CD4-positive, alpha-beta T cell (primary cell): ENCODE measurements at regions not wholly inside any gene's neighbourhood (a gene's known extent, or its start where the extent isn't known, plus 50 kb on each side); places are given as distances from the start of the nearest gene placed in this dataset.

ENCODE experiments used
- ATAC-seq: fragments of 200-7000 bp; cut with Tn5 transposase; one replicate; pipeline ENCODE4 v1.10.0; 2022; ENCODE audit warnings: mild to moderate bottlenecking; ENCODE audit not compliant: poor library complexity
- CTCF ChIA-PET: fragments of 350-600 bp; sonication (Branson Sonifier 250); formaldehyde crosslinking; loops from one replicate; lab custom pipeline; 2021; ENCODE audit warnings: antibody characterized with exemption, inconsistent platforms; lab: Charles Lee
- POLR2A ChIA-PET: fragments of 350-600 bp; sonication (Branson Sonifier 250); formaldehyde crosslinking; loops from one replicate; lab custom pipeline; 2021; ENCODE audit warnings: antibody characterized with exemption, inconsistent platforms; lab: Charles Lee
- DNase-seq, 14 experiments: peaks; one replicate each; pipeline ENCODE4 v3.0.0-alpha.2; 2013 to 2020; ENCODE audit warnings: mixed read lengths in 2 of 14
- H3K27ac ChIP-seq, 2 donors: one replicate each; pipeline versions ENCODE4 v1.5.1 to v1.7.0; 2013; ENCODE audit warnings: low read length in 2 of 2, low read depth in 1 of 2, mild to moderate bottlenecking in 1 of 2
- H3K27me3 ChIP-seq, 2 experiments: 1 replicate in 1 of 2; 2 replicates in 1 of 2; pipeline versions ENCODE4 v1.6.1 to v1.7.0; 2013; ENCODE audit warnings: low read length in 2 of 2, control low read depth in 1 of 2, mild to moderate bottlenecking in 1 of 2, moderate library complexity in 1 of 2; ENCODE audit not compliant: insufficient read depth in 2 of 2, control insufficient read depth in 1 of 2
- H3K36me3 ChIP-seq: one replicate; pipeline ENCODE4 v1.6.1; 2013; ENCODE audit warnings: low read length, control low read depth; ENCODE audit not compliant: insufficient read depth
- H3K4me1 ChIP-seq: one replicate; pipeline ENCODE4 v1.6.1; 2013; ENCODE audit warnings: low read length, control low read depth; ENCODE audit not compliant: insufficient read depth
- H3K4me3 ChIP-seq: one replicate; pipeline ENCODE4 v1.5.1; 2013; ENCODE audit warnings: mild to moderate bottlenecking, low read length, moderate library complexity
- H3K9me3 ChIP-seq, 2 experiments: 1 replicate in 1 of 2; 2 replicates in 1 of 2; pipeline versions ENCODE4 v1.6.1 to v1.7.0; 2013; ENCODE audit warnings: low read length in 2 of 2, mild to moderate bottlenecking in 2 of 2, control low read depth in 1 of 2, moderate library complexity in 1 of 2; ENCODE audit not compliant: control insufficient read depth in 1 of 2, insufficient read depth in 1 of 2
- H3K27ac Mint-ChIP-seq: one replicate; pipeline ENCODE4 v1.8.0; 2020; ENCODE audit warnings: mixed read lengths
- H3K27me3 Mint-ChIP-seq: one replicate; pipeline ENCODE4 v1.8.0; 2021; ENCODE audit warnings: mixed read lengths
- H3K36me3 Mint-ChIP-seq: one replicate; pipeline ENCODE4 v1.8.0; 2021; ENCODE audit warnings: low read depth, mixed read lengths
- H3K4me1 Mint-ChIP-seq: one replicate; pipeline ENCODE4 v1.8.0; 2021; ENCODE audit warnings: low read depth, mixed read lengths
- H3K4me3 Mint-ChIP-seq: one replicate; pipeline ENCODE4 v1.8.0; 2020; ENCODE audit warnings: mild to moderate bottlenecking, mixed read lengths
- H3K9me3 Mint-ChIP-seq: one replicate; pipeline ENCODE4 v1.8.0; 2020; ENCODE audit warnings: mixed read lengths
- CTCF ChIP-seq: fragments of 200-600 bp; IDR thresholded peaks from one replicate; pipeline ENCODE4 v1.8.0; 2022; ENCODE audit warnings: antibody characterized with exemption, mild to moderate bottlenecking
- intact Hi-C, 2 experiments: fragments of 100-400 bp; cut with DNase I in 1 of 2; cut with micrococcal nuclease in 1 of 2; formaldehyde crosslinking; loops; one replicate each; pipeline versions ENCODE4 v1.15.1 to v1.9.0; 2023 to 2025; cut with DNase I, micrococcal nuclease

GRCh38 chr7:19210893-19211413 lies 65.7 kb upstream of the FERD3L start:
- TF ChIP-seq CTCF, result no peak
- no peaks in the 10 kb centered on the region for H3K9me3 ChIP-seq
- no peak overlapping the region for H3K27ac ChIP-seq
- H3K4me3 ChIP-seq, result no peak overlapping the region
- H3K4me1 ChIP-seq, result no peaks in the 10 kb centered on the region
- CTCF ChIA-PET, result no interaction called here
- intact Hi-C loops, result no loop called here
- H3K9me3 Mint-ChIP-seq, result no peaks in the 10 kb centered on the region
- no peak overlapping the region for H3K27ac Mint-ChIP-seq
- no peaks in the 10 kb centered on the region for H3K27me3 ChIP-seq
- POLR2A ChIA-PET, result no interaction called here
- no peak overlapping the region for H3K4me3 Mint-ChIP-seq
- DNase-seq, result no peak
- no peak for ATAC-seq
- no peaks in the 10 kb centered on the region for H3K4me1 Mint-ChIP-seq
- no peaks in the 10 kb centered on the region for H3K36me3 Mint-ChIP-seq
- H3K27me3 Mint-ChIP-seq, result no peaks in the 10 kb centered on the region
- H3K36me3 ChIP-seq, result no peaks in the 10 kb centered on the region

GRCh38 chr7:19209166-19209696 lies 64.0 kb upstream of the FERD3L start:
- Histone ChIP-seq H3K27me3 (no peaks in the 10 kb centered on the region), H3K9me3 (no peaks in the 10 kb centered on the region), H3K4me3 (no peak overlapping the region), H3K4me1 (no peaks in the 10 kb centered on the region), H3K36me3 (no peaks in the 10 kb centered on the region), H3K27ac (no peak overlapping the region)
- no peak overlapping the region for H3K4me3 Mint-ChIP-seq
- no peaks in the 10 kb centered on the region for H3K4me1 Mint-ChIP-seq
- CTCF ChIA-PET, result no interaction called here
- POLR2A ChIA-PET, result no interaction called here
- no peaks in the 10 kb centered on the region for H3K27me3 Mint-ChIP-seq
- TF ChIP-seq CTCF, result no peak
- DNase-seq, result no peak
- H3K9me3 Mint-ChIP-seq, result no peaks in the 10 kb centered on the region
- H3K27ac Mint-ChIP-seq, result no peak overlapping the region
- intact Hi-C loops, result no loop called here
- no peak for ATAC-seq
- no peaks in the 10 kb centered on the region for H3K36me3 Mint-ChIP-seq

GRCh38 chr7:19206721-19207120 lies 61.5 kb upstream of the FERD3L start:
- Mint-ChIP-seq H3K36me3 (no peaks in the 10 kb centered on the region), H3K4me1 (no peaks in the 10 kb centered on the region), H3K9me3 (no peaks in the 10 kb centered on the region), H3K27me3 (no peaks in the 10 kb centered on the region), H3K27ac (no peak overlapping the region), H3K4me3 (no peak overlapping the region)
- Histone ChIP-seq H3K27ac (no peak overlapping the region), H3K4me1 (no peaks in the 10 kb centered on the region), H3K27me3 (no peaks in the 10 kb centered on the region), H3K9me3 (no peaks in the 10 kb centered on the region), H3K36me3 (no peaks in the 10 kb centered on the region), H3K4me3 (no peak overlapping the region)
- ATAC-seq, result no peak
- no peak for TF ChIP-seq CTCF
- intact Hi-C loops, result no loop called here
- ChIA-PET CTCF (no interaction called here), POLR2A (no interaction called here)
- DNase-seq, result no peak
